ENCODE measurements at regions not wholly inside any gene's neighbourhood (a gene's known extent, or its start where the extent isn't known, plus 50 kb on each side); places are given as distances from the start of the nearest gene placed in this dataset.

- TF ChIP-seq TAF1 (conservative IDR thresholded peaks at IDR 0.05) (no peak), CTCF (IDR thresholded peaks at IDR 0.05; ENCODE audit: low read depth, low read length, missing input control) (no peak), SP1 (IDR thresholded peaks at IDR 0.05) (no peak), MAX (IDR thresholded peaks at IDR 0.05) (no peak), ATF3 (IDR thresholded peaks at IDR 0.05) (no peak), FOXA1 (IDR thresholded peaks at IDR 0.05) (no peak), EGR1 (IDR thresholded peaks at IDR 0.05; ENCODE audit: low read depth in 2 of 2) (no peak), YY1 (IDR thresholded peaks at IDR 0.05) (no peak), RAD21 (IDR thresholded peaks at IDR 0.05) (no peak), JUND (IDR thresholded peaks at IDR 0.05) (no peak)
Measured at GRCh38 chr7:109834851-109835250, 1256.1 kb upstream of the LRRN3 start.

Data from liver (tissue), 3 donors.